ENCODE measurements at regions not wholly inside any gene's neighbourhood (a gene's known extent, or its start where the extent isn't known, plus 50 kb on each side); places are given as distances from the start of the nearest gene placed in this dataset.

DNA sequence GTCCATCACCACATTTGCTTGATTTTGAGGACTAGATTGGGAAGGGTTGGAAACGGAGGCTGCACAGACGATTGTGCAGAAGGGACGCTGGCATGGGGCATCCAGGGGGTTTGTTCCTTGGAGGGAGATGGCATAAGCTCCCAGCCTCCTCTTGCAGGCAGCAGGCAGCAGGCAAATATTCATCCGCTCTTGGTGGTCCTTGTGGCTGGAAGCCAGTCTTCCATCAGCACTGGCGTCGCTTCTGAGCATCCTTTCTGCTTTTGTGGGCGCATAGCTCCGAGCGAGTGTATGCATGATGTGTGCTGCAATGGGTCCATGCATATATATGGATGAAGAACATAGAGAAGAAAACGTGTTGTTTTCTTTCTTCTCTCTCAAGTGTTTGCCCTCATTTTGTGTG, 166.1 kb upstream of the NTM start:
- no peak overlapping the region for H3K4me3 Mint-ChIP-seq
- no peak overlapping the region for H3K27ac Mint-ChIP-seq
- no peaks in the 10 kb centered on the region for H3K4me1 Mint-ChIP-seq (ENCODE audit: low read depth)
- no peaks in the 10 kb centered on the region for H3K36me3 Mint-ChIP-seq (ENCODE audit: low read depth)
- peaks cover 6% of the 10 kb centered on the region for H3K27me3 Mint-ChIP-seq
- peaks cover 3% of the 10 kb centered on the region for H3K9me3 Mint-ChIP-seq

GRCh38 chr11:131204765-131205380, 165.5 kb upstream of the NTM start:
- Mint-ChIP-seq H3K9me3 (peaks cover 3% of the 10 kb centered on the region), H3K27me3 (peaks cover 6% of the 10 kb centered on the region), H3K4me1 (ENCODE audit: low read depth) (no peaks in the 10 kb centered on the region), H3K27ac (no peak overlapping the region), H3K36me3 (ENCODE audit: low read depth) (no peaks in the 10 kb centered on the region), H3K4me3 (no peak overlapping the region)

DNA sequence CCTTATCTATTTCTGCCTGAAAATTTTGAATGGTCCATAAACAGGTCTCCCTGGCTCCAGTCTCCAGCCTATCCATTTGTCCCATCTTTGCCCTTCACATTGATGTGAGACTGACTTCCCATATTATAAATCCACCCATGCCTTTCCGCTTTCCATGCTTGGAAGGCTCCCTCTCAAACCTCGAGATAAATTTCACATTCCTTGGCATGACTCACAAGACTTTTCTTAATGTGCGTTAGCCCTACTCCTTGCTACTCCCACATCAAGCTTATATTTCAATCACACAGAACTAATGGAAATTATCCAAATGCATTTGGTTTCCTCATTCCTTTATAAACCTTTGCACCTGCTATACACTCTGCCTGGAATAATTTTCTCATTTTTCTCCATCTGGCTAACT, 163.7 kb upstream of the NTM start:
- H3K27me3 Mint-ChIP-seq: peaks cover 6% of the 10 kb centered on the region
- no peak overlapping the region for H3K27ac Mint-ChIP-seq

GRCh38 chr11:131207901-131208300, 162.5 kb upstream of the NTM start:
- Mint-ChIP-seq H3K36me3 (ENCODE audit: low read depth) (no peaks in the 10 kb centered on the region), H3K9me3 (peaks cover 3% of the 10 kb centered on the region), H3K4me3 (no peak overlapping the region), H3K27ac (no peak overlapping the region), H3K27me3 (peaks cover 6% of the 10 kb centered on the region), H3K4me1 (ENCODE audit: low read depth) (no peaks in the 10 kb centered on the region)

More for the DNA sequence above, 163.7 kb upstream of the NTM start:
- no peak overlapping the region for H3K4me3 Mint-ChIP-seq
- H3K4me1 Mint-ChIP-seq (ENCODE audit: low read depth): no peaks in the 10 kb centered on the region
- H3K9me3 Mint-ChIP-seq: peaks cover 3% of the 10 kb centered on the region
- no peaks in the 10 kb centered on the region for H3K36me3 Mint-ChIP-seq (ENCODE audit: low read depth)

- Mint-ChIP-seq H3K27ac (no peak overlapping the region), H3K36me3 (ENCODE audit: low read depth) (no peaks in the 10 kb centered on the region), H3K27me3 (no peaks in the 10 kb centered on the region), H3K4me3 (no peak overlapping the region), H3K9me3 (peaks cover 4% of the 10 kb centered on the region), H3K4me1 (ENCODE audit: low read depth) (no peaks in the 10 kb centered on the region)
Measured at GRCh38 chr11:131217313-131218310, 152.8 kb upstream of the NTM start.

GRCh38 chr11:131218542-131218941, 151.9 kb upstream of the NTM start:
- no peak overlapping the region for H3K27ac Mint-ChIP-seq
- no peaks in the 10 kb centered on the region for H3K4me1 Mint-ChIP-seq (ENCODE audit: low read depth)
- no peaks in the 10 kb centered on the region for H3K36me3 Mint-ChIP-seq (ENCODE audit: low read depth)
- no peaks in the 10 kb centered on the region for H3K27me3 Mint-ChIP-seq
- no peak overlapping the region for H3K4me3 Mint-ChIP-seq
- peaks cover 4% of the 10 kb centered on the region for H3K9me3 Mint-ChIP-seq

- H3K4me3 Mint-ChIP-seq: no peak overlapping the region
- H3K27ac Mint-ChIP-seq: no peak overlapping the region
- H3K9me3 Mint-ChIP-seq: peaks cover 6% of the 10 kb centered on the region
- no peaks in the 10 kb centered on the region for H3K36me3 Mint-ChIP-seq (ENCODE audit: low read depth)
- no peaks in the 10 kb centered on the region for H3K27me3 Mint-ChIP-seq
- H3K4me1 Mint-ChIP-seq (ENCODE audit: low read depth): no peaks in the 10 kb centered on the region
Measured at GRCh38 chr11:131219646-131220045, 150.8 kb upstream of the NTM start.

DNA sequence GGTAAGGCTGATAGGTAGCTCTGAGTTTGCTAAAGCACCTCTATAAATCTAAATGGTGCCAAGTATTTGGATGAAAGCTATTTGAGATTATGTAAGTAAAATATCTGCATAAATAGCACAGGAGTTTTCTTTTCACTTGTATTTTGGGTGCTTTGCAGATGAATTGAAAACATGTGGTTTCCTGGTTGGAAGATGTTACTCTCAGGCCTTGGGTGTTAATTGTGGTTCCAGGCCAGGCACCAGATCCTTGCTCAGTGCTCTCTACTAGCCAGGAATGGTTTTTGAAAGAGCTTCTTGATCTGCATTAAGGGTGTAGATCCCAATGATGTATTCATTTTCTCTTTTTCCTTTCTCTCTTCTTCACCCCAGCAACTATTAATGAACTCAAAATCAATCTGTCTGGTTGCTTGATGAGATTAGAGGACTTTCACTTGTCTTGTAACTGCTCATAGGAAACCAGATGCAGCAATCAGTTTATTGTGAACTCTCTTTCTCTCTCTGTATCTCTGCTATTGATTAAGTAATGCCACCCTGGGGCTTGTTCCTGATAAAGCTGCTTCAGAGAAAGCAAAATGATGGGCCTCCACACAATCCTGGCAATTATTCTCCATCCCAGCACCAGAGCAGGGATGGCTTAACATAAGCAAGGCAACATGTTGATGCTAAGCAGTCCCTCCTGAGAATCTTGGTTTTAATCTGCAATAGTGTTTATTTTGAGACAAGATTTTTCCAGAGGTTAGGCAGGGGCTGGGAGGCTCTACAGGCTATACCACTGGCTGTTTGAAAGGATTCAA, 147.0 kb upstream of the NTM start:
- Mint-ChIP-seq H3K4me1 (ENCODE audit: low read depth) (no peaks in the 10 kb centered on the region), H3K4me3 (no peak overlapping the region), H3K36me3 (ENCODE audit: low read depth) (no peaks in the 10 kb centered on the region), H3K27me3 (no peaks in the 10 kb centered on the region), H3K9me3 (peaks cover 9% of the 10 kb centered on the region), H3K27ac (no peak overlapping the region)

GRCh38 chr11:131228378-131228777, 142.0 kb upstream of the NTM start:
- H3K27me3 Mint-ChIP-seq: peaks cover 2% of the 10 kb centered on the region
- peaks cover 5% of the 10 kb centered on the region for H3K9me3 Mint-ChIP-seq
- H3K4me3 Mint-ChIP-seq: no peak overlapping the region
- H3K36me3 Mint-ChIP-seq (ENCODE audit: low read depth): no peaks in the 10 kb centered on the region
- H3K4me1 Mint-ChIP-seq (ENCODE audit: low read depth): no peaks in the 10 kb centered on the region
- H3K27ac Mint-ChIP-seq: no peak overlapping the region

DNA sequence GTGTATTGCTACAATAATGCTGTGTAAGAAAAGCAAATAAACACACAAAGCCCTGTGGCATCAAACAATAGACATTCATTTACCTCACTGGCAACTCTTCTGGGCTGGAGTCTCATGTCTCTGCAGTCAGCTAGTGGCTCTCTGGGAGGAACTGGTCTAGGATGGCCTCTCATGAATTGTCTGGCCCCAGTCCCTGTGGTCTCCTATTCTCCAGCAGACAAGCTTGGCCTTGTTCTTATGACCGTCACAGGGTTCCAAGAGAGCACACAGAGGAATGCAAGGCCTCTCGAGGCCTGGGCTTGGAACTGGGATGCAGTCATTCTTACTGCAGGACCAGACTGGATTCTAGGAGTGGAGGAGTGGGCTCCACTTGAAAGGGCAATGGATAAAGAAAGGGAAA, 141.2 kb upstream of the NTM start:
- Mint-ChIP-seq H3K4me3 (no peak overlapping the region), H3K9me3 (peaks cover 5% of the 10 kb centered on the region), H3K27ac (no peak overlapping the region), H3K27me3 (peaks cover 2% of the 10 kb centered on the region), H3K4me1 (ENCODE audit: low read depth) (no peaks in the 10 kb centered on the region), H3K36me3 (ENCODE audit: low read depth) (no peaks in the 10 kb centered on the region)

DNA sequence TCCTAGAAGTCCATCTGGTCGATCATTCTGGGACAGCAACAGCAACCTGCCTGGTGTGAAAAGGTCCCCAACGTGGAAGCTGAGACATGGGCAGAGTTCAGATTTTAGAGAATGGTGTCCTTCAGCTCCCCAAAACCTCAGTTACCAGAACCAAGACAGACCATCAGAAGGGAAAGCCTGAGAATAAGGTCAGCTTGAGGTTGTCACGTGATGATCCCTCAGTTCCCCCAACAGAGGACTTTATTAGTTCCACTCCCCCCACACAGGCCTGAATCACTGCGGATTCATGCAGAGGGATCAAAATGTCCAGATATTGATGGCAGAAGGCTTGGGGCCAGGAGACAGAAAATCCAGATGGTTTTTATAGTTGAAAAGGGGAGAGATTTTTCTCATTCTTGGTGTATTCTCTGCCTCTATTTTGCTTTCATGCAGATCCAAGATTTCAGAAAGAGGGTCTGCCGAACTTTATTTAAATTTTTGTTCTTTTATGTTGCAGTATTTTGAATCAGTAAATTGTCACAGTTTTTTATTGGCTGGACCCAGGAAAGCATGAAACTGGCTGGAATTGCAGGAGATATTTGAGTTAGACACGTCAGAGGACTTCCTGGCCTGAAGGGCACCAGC, 139.0 kb upstream of the NTM start:
- Mint-ChIP-seq H3K36me3 (ENCODE audit: low read depth) (no peaks in the 10 kb centered on the region), H3K4me1 (ENCODE audit: low read depth) (no peaks in the 10 kb centered on the region), H3K27ac (no peak overlapping the region), H3K4me3 (no peak overlapping the region), H3K9me3 (no peaks in the 10 kb centered on the region), H3K27me3 (peaks cover 2% of the 10 kb centered on the region)

- no peaks in the 10 kb centered on the region for H3K4me1 Mint-ChIP-seq (ENCODE audit: low read depth)
Measured at GRCh38 chr11:131232261-131232660, 138.2 kb upstream of the NTM start.

GRCh38 chr11:131234221-131234620, 136.2 kb upstream of the NTM start:
- Mint-ChIP-seq H3K36me3 (ENCODE audit: low read depth) (no peaks in the 10 kb centered on the region), H3K4me1 (ENCODE audit: low read depth) (no peaks in the 10 kb centered on the region), H3K9me3 (no peaks in the 10 kb centered on the region), H3K27me3 (peaks cover under 1% of the 10 kb centered on the region), H3K27ac (no peak overlapping the region), H3K4me3 (no peak overlapping the region)

More at GRCh38 chr11:131232261-131232660, 138.2 kb upstream of the NTM start:
- H3K9me3 Mint-ChIP-seq: no peaks in the 10 kb centered on the region
- H3K4me3 Mint-ChIP-seq: no peak overlapping the region
- peaks cover 2% of the 10 kb centered on the region for H3K27me3 Mint-ChIP-seq
- H3K36me3 Mint-ChIP-seq (ENCODE audit: low read depth): no peaks in the 10 kb centered on the region
- peak overlapping the region; percentile 49 for H3K27ac Mint-ChIP-seq

Measured in stimulated activated naive CD8-positive, alpha-beta T cell treated with anti-CD3 and anti-CD28 coated beads, Interleukin-15, Interleukin-2, amounts not matched to agents 100 ng/mL and 50 ng/mL, for 24 hours (primary cell).